ENCODE measurements at regions not wholly inside any gene's neighbourhood (a gene's known extent, or its start where the extent isn't known, plus 50 kb on each side); places are given as distances from the start of the nearest gene placed in this dataset.

GRCh38 chr6:150465610-150466009 is 96.8 kb downstream of the IYD start:
- TF ChIP-seq CTCF (IDR thresholded peaks at IDR 0.05) = no peak
- no peaks in the 10 kb centered on the region for H3K4me1 Mint-ChIP-seq (ENCODE audit: low read depth)
- H3K27me3 Mint-ChIP-seq (ENCODE audit: insufficient read depth) = peaks cover 1% of the 10 kb centered on the region
- H3K36me3 Mint-ChIP-seq (ENCODE audit: low read depth) = peaks cover 3% of the 10 kb centered on the region; the same call in 1 of the 2 replicates
- H3K4me3 Mint-ChIP-seq = no peak overlapping the region
- H3K9me3 Mint-ChIP-seq = peaks cover 14% of the 10 kb centered on the region
- H3K27ac Mint-ChIP-seq = no peak overlapping the region
- DNase-seq = no peak

- Mint-ChIP-seq H3K27me3 (ENCODE audit: insufficient read depth) (peaks cover 1% of the 10 kb centered on the region), H3K4me3 (no peak overlapping the region), H3K9me3 (peaks cover 14% of the 10 kb centered on the region), H3K36me3 (ENCODE audit: low read depth) (peaks cover 3% of the 10 kb centered on the region; the same call in 1 of the 2 replicates), H3K4me1 (ENCODE audit: low read depth) (no peaks in the 10 kb centered on the region), H3K27ac (no peak overlapping the region)
- TF ChIP-seq CTCF (IDR thresholded peaks at IDR 0.05) = no peak
- DNase-seq = no peak
Measured at GRCh38 chr6:150466196-150466595, 97.4 kb downstream of the IYD start.

DNA sequence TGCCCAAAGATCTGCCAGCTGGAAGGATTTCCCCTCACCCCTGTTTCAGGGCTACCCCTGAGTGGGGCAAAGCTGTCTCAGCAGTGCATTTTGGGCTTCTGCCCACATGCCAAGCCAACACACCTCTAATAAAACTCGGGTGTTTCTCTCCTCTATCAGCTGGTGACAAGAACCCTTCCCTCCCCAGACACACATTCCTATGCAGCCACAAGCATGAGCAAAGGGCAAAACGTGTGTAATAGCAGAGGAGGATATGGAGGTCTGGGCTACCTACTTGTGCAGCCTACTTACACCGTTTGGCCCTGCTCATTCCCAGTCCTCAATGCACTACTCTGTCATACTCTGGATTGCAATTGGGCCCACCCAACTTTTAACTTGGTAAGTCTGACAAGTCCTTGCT is 101.3 kb downstream of the IYD start:
- Mint-ChIP-seq H3K4me3 (no peak overlapping the region), H3K9me3 (peaks cover 16% of the 10 kb centered on the region), H3K4me1 (ENCODE audit: low read depth) (no peaks in the 10 kb centered on the region), H3K27ac (no peak overlapping the region), H3K36me3 (ENCODE audit: low read depth) (peaks cover 3% of the 10 kb centered on the region; the same call in 1 of the 2 replicates), H3K27me3 (ENCODE audit: insufficient read depth) (no peaks in the 10 kb centered on the region; the same call in none of the 2 replicates)
- TF ChIP-seq CTCF (IDR thresholded peaks at IDR 0.05) = no peak
- no peak for DNase-seq

- Mint-ChIP-seq H3K27me3 (ENCODE audit: insufficient read depth) (no peaks in the 10 kb centered on the region; the same call in none of the 2 replicates), H3K27ac (no peak overlapping the region), H3K9me3 (peaks cover 16% of the 10 kb centered on the region), H3K36me3 (ENCODE audit: low read depth) (peaks cover 3% of the 10 kb centered on the region; the same call in 1 of the 2 replicates), H3K4me1 (ENCODE audit: low read depth) (no peaks in the 10 kb centered on the region), H3K4me3 (no peak overlapping the region)
- no peak for TF ChIP-seq CTCF (IDR thresholded peaks at IDR 0.05)
- DNase-seq = no peak
Measured at GRCh38 chr6:150470960-150471665, 102.3 kb downstream of the IYD start.

DNA sequence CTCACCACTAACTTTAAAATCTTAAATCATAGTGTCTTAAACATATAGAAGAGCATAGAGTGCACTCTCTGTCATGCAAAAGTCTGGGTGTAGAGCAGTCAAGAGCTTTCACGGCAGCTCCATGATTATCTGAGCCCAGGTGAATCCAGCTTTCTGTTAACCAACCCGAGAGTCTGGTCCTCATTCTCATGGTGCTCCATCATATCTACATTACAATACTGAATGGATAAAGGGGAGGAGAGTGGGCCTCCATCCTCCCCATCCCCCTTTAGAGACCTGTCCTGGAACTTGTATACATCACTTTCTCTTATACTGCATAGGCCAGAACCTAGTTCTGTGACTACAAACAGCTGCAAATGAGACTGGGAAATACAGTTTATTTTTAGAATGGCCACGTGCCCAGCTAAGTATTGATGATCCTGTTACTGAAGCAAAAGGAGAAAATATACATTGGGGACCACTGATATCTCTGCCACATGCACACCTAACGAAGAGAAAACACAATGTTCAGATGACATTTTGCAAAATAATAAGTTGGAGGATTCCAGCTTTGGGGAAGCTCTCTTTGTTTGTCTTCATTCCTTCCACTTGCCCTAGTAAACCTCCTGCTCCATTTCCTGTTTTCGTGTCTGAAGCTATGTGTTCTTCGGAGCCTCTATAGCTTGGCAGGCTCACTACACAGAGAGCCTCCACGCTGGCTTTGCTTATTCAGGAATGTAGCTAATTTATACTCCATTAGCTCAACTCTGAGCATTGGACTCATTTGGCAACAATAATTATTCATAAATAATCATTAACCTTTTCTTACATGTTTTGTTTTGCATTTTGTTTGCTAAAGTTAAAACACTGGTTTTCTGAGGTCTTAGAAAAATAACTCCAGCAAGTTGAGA is 110.1 kb downstream of the IYD start:
- no peak for DNase-seq
- H3K4me3 Mint-ChIP-seq = no peak overlapping the region
- TF ChIP-seq CTCF (IDR thresholded peaks at IDR 0.05) = no peak
- H3K27ac Mint-ChIP-seq = no peak overlapping the region
- H3K27me3 Mint-ChIP-seq (ENCODE audit: insufficient read depth) = peaks cover 2% of the 10 kb centered on the region; the same call in 1 of the 2 replicates
- no peaks in the 10 kb centered on the region for H3K36me3 Mint-ChIP-seq (ENCODE audit: low read depth)
- no peaks in the 10 kb centered on the region for H3K4me1 Mint-ChIP-seq (ENCODE audit: low read depth)
- peaks cover 7% of the 10 kb centered on the region; the same call in 1 of the 2 replicates for H3K9me3 Mint-ChIP-seq
